Stimulated activated naive B cell treated with anti-CD40 and anti-IgM and Interleukin-4, amounts not matched to agents 10 μg/mL and 1 μg/mL and 100 μg/mL, for 72 hours (primary cell): ENCODE measurements at regions not wholly inside any gene's neighbourhood (a gene's known extent, or its start where the extent isn't known, plus 50 kb on each side); places are given as distances from the start of the nearest gene placed in this dataset.

Experiments
- ATAC-seq, 2 donors: fragments of 150-1000 bp; cut with Tn5 transposase; replicated peaks; 2 replicates each; pipeline ENCODE4 v1.10.0; 2021; ENCODE audit warnings: moderate library complexity in 1 of 2
- DNase-seq: peaks from one replicate; pipeline ENCODE4 v3.0.0; 2021
- H3K27ac Mint-ChIP-seq: one replicate; pipeline ENCODE4 v1.8.0; 2022; ENCODE audit warnings: mild to moderate bottlenecking, mixed read lengths
- H3K27me3 Mint-ChIP-seq, 2 donors: one replicate each; pipeline ENCODE4 v1.8.0; 2022; ENCODE audit warnings: mixed read lengths in 2 of 2
- H3K36me3 Mint-ChIP-seq, 2 donors: one replicate each; pipeline ENCODE4 v1.8.0; 2022; ENCODE audit warnings: mixed read lengths in 2 of 2, mild to moderate bottlenecking in 1 of 2
- H3K4me1 Mint-ChIP-seq, 2 donors: one replicate each; pipeline ENCODE4 v1.8.0; 2022; ENCODE audit warnings: mixed read lengths in 2 of 2, mild to moderate bottlenecking in 1 of 2
- H3K4me3 Mint-ChIP-seq, 2 donors: one replicate each; pipeline ENCODE4 v1.8.0; 2022; ENCODE audit warnings: mild to moderate bottlenecking in 2 of 2, mixed read lengths in 2 of 2, moderate library complexity in 1 of 2
- H3K9me3 Mint-ChIP-seq, 2 donors: one replicate each; pipeline ENCODE4 v1.8.0; 2022; ENCODE audit warnings: mixed read lengths in 2 of 2, mild to moderate bottlenecking in 1 of 2

GRCh38 chr6:169020821-169021220 lies 232.8 kb downstream of the THBS2 start:
- Mint-ChIP-seq H3K27ac (no peak overlapping the region), H3K4me1 (no peaks in the 10 kb centered on the region), H3K27me3 (peaks cover 0 to 5% of the 10 kb centered on the region in 2 donors), H3K9me3 (peaks cover 16 to 18% of the 10 kb centered on the region in 2 donors), H3K4me3 (no peak overlapping the region), H3K36me3 (peaks cover 2 to 6% of the 10 kb centered on the region in 2 donors)
- DNase-seq, result no peak
- no peak for ATAC-seq

DNA sequence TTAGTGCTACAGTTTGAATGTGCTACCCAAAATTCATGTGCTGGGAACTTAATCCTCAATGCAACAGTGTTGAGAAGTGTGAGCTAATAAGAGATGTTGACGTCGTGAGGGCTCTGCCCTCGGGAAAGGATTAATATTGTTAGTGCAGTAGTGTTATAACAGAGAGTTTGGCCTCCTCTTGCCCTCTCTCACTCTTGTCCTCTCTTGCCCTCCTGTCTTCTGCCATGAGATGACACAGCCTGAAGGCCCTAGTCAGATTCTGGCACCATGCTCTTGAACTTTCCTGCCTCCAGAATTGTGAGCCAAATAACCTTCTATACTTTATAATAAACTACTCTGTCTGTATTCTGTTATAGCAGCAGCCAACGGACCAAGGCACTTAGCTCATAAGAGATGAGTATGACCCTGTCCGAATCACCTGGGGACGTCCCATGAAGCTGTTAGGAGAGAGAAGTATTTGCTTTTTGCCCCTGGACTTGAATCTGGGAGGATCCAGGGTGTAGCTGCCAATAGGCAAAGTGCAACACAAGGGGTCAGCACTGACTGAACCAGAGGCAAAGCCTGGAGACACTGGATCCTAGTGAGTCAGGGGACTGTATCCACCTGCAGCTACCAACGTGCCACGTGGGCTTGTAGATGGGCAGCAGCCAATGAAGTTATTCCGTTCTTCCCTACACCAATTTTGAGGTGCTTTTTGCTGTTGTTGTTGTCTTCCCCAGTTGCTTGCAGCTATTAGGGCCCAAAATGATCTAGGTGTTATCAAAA lies 233.7 kb downstream of the THBS2 start:
- H3K27me3 Mint-ChIP-seq, result peaks cover 0 to 12% of the 10 kb centered on the region in 2 donors
- H3K4me1 Mint-ChIP-seq, result no peaks in the 10 kb centered on the region
- peaks cover 2 to 6% of the 10 kb centered on the region in 2 donors for H3K36me3 Mint-ChIP-seq
- DNase-seq (no peak), ATAC-seq (no peak)
- H3K4me3 Mint-ChIP-seq, result no peak overlapping the region
- H3K9me3 Mint-ChIP-seq, result peaks cover 21 to 24% of the 10 kb centered on the region in 2 donors
- H3K27ac Mint-ChIP-seq, result no peak overlapping the region

GRCh38 chr6:169019111-169019510 lies 234.5 kb downstream of the THBS2 start:
- ATAC-seq (no peak), DNase-seq (no peak)
- Mint-ChIP-seq H3K36me3 (peaks cover 2 to 6% of the 10 kb centered on the region in 2 donors), H3K4me3 (no peak overlapping the region), H3K27ac (no peak overlapping the region), H3K27me3 (peaks cover 0 to 16% of the 10 kb centered on the region in 2 donors), H3K9me3 (peaks cover 24 to 26% of the 10 kb centered on the region in 2 donors), H3K4me1 (no peaks in the 10 kb centered on the region)

- H3K27me3 Mint-ChIP-seq, result peaks cover 0 to 20% of the 10 kb centered on the region in 2 donors
- ATAC-seq (no peak), DNase-seq (no peak)
- H3K27ac Mint-ChIP-seq, result no peak overlapping the region
- no peaks in the 10 kb centered on the region for H3K4me1 Mint-ChIP-seq
- peaks cover 2 to 6% of the 10 kb centered on the region in 2 donors for H3K36me3 Mint-ChIP-seq
- H3K9me3 Mint-ChIP-seq, result peaks cover 22 to 27% of the 10 kb centered on the region in 2 donors
- H3K4me3 Mint-ChIP-seq, result no peak overlapping the region
Observed at GRCh38 chr6:169016758-169017157, 236.9 kb downstream of the THBS2 start.

DNA sequence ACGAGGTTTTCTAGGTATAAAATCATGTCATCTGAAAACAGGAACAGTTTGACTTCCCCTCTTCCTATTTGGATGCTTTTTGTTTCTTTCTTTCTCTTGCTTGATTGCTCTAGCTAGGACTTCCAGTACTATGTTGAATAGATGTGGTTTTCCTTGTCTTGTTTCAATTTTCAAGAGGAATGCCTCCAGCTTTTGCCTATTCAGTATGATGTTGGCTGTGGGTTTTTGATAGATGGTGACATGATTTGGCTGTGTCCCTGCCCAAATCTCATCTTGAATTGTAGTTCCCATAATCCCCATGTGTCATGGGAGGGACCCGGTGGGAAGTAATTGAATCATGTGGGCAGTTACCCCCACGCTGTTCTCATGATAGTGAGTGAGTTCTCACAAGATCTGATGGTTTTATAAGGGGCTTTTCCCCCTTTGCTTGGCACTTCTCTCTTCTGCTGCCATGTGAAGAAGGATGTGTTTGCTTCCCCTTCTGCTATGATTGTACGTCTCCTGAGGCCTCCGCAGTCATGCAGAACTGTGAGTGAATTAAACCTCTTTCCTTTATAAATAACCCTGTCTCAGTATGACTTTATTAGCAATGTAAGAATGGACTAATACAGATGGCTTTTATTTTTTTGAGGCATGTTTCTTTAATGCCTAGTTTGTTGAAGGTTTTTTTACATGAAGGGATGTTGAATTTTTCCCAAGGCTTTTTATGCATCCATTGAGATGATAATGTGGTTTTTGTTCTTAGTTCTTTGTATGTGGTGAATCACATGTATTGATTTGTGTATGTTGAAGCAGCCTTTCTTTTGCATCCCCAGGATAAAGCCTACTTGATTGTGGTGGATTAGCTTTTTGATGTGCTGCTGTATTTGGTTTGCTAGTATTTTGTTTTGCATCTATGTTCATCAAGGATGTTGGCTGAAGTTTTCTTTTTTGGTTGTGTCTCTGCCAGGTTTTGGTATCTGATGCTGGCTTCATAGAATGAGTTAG lies 239.1 kb downstream of the THBS2 start:
- peaks cover 0 to 20% of the 10 kb centered on the region in 2 donors for H3K27me3 Mint-ChIP-seq
- peaks cover 2 to 6% of the 10 kb centered on the region in 2 donors for H3K36me3 Mint-ChIP-seq

GRCh38 chr6:169009628-169010027 lies 244.0 kb downstream of the THBS2 start:
- no peak overlapping the region for H3K4me3 Mint-ChIP-seq
- H3K4me1 Mint-ChIP-seq, result no peaks in the 10 kb centered on the region
- peaks cover 0 to 5% of the 10 kb centered on the region in 2 donors for H3K27me3 Mint-ChIP-seq
- no peaks in the 10 kb centered on the region for H3K36me3 Mint-ChIP-seq
- no peak for DNase-seq
- no peak overlapping the region for H3K27ac Mint-ChIP-seq
- no peak for ATAC-seq
- H3K9me3 Mint-ChIP-seq, result peaks cover 0 to 5% of the 10 kb centered on the region in 2 donors

More for the DNA sequence above, 239.1 kb downstream of the THBS2 start:
- H3K4me1 Mint-ChIP-seq, result no peaks in the 10 kb centered on the region
- ATAC-seq (no peak), DNase-seq (no peak)
- no peak overlapping the region for H3K4me3 Mint-ChIP-seq
- no peak overlapping the region for H3K27ac Mint-ChIP-seq
- H3K9me3 Mint-ChIP-seq, result peaks cover 22 to 27% of the 10 kb centered on the region in 2 donors

DNA sequence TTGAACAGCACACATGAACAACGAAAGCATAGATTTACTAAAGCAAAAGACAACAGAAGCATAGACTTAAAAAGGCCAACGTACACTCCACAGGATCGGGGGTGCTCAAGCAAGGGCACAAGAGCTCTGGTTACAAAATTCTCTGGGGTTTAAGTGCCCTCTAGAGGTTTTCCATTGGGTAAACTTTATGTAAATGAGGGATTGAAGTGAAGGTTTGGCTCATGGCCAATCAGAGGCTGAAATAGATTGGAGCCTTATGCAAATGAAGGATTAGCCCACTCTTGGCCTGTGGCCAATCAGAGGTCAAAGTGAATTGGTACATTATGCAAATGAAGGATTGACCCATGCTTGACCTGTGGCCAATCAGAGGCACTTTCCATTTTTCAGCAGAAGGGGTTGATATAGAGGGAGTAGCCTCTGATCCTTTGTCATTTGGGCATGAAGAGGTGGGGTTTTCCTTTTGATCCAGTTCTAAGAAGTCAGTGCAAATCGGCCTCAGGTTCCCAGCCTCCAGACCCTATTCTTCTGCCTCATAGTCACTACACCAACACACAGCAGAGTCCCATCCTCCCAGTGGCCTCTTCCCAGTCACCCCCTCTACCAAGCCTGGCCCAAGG lies 244.9 kb downstream of the THBS2 start:
- H3K9me3 Mint-ChIP-seq, result peaks cover 0 to 4% of the 10 kb centered on the region in 2 donors
- H3K27me3 Mint-ChIP-seq, result peaks cover 0 to 4% of the 10 kb centered on the region in 2 donors
- DNase-seq (no peak), ATAC-seq (no peak)
- no peaks in the 10 kb centered on the region for H3K4me1 Mint-ChIP-seq
- H3K36me3 Mint-ChIP-seq, result no peaks in the 10 kb centered on the region
- H3K4me3 Mint-ChIP-seq, result no peak overlapping the region
- H3K27ac Mint-ChIP-seq, result no peak overlapping the region

- ATAC-seq (no peak), DNase-seq (no peak)
- H3K27me3 Mint-ChIP-seq, result no peaks in the 10 kb centered on the region
- H3K4me1 Mint-ChIP-seq, result no peaks in the 10 kb centered on the region
- H3K4me3 Mint-ChIP-seq, result no peak overlapping the region
- H3K9me3 Mint-ChIP-seq, result no peaks in the 10 kb centered on the region
- no peak overlapping the region for H3K27ac Mint-ChIP-seq
- H3K36me3 Mint-ChIP-seq, result no peaks in the 10 kb centered on the region
Observed at GRCh38 chr6:169005166-169005565, 248.5 kb downstream of the THBS2 start.

- Mint-ChIP-seq H3K27me3 (peaks cover 0 to 4% of the 10 kb centered on the region in 2 donors), H3K9me3 (no peaks in the 10 kb centered on the region), H3K4me1 (no peaks in the 10 kb centered on the region), H3K27ac (no peak overlapping the region), H3K4me3 (no peak overlapping the region), H3K36me3 (no peaks in the 10 kb centered on the region)
- ATAC-seq (no peak), DNase-seq (no peak)
Observed at GRCh38 chr6:169000022-169000421, 253.6 kb downstream of the THBS2 start.

DNA sequence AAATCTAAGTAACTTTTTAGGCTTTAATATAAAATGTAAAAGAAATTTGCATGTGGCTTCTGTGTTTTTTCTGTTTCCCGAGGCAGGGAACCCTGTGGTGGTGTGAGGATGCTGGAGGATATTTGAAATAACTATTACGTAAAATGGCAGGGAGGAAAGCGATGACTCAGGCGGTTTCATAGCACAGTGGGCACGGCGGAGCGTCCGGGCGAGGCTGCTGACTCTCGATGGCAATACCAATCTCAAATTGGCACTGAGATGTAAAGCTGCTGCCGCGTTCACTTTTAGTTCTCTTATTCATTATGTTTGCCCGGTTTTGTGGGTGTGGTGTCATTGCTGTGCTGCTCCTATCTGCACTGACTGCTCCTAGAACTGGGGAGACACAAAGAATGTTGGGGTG lies 254.3 kb downstream of the THBS2 start:
- no peak overlapping the region for H3K27ac Mint-ChIP-seq
- no peaks in the 10 kb centered on the region for H3K4me1 Mint-ChIP-seq
- H3K27me3 Mint-ChIP-seq, result peaks cover 0 to 4% of the 10 kb centered on the region in 2 donors
- H3K9me3 Mint-ChIP-seq, result no peaks in the 10 kb centered on the region
- DNase-seq (no peak), ATAC-seq (no peak)
- no peaks in the 10 kb centered on the region for H3K36me3 Mint-ChIP-seq
- no peak overlapping the region for H3K4me3 Mint-ChIP-seq

- Mint-ChIP-seq H3K9me3 (peaks cover 0 to 2% of the 10 kb centered on the region in 2 donors), H3K27me3 (peaks cover 0 to 4% of the 10 kb centered on the region in 2 donors), H3K36me3 (no peaks in the 10 kb centered on the region), H3K4me3 (no peak overlapping the region), H3K27ac (no peak overlapping the region), H3K4me1 (no peaks in the 10 kb centered on the region)
- ATAC-seq, result no peak
- DNase-seq, result no peak
Observed at GRCh38 chr6:168996356-168996625, 257.4 kb downstream of the THBS2 start.

GRCh38 chr6:168995526-168996355 lies 257.9 kb downstream of the THBS2 start:
- Mint-ChIP-seq H3K4me1 (no peaks in the 10 kb centered on the region), H3K4me3 (no peak overlapping the region), H3K9me3 (peaks cover 0 to 2% of the 10 kb centered on the region in 2 donors), H3K36me3 (no peaks in the 10 kb centered on the region), H3K27ac (no peak overlapping the region), H3K27me3 (peaks cover 0 to 4% of the 10 kb centered on the region in 2 donors)
- DNase-seq (no peak), ATAC-seq (no peak)

GRCh38 chr6:168994956-168995355 lies 258.7 kb downstream of the THBS2 start:
- Mint-ChIP-seq H3K27me3 (peaks cover 0 to 4% of the 10 kb centered on the region in 2 donors), H3K9me3 (peaks cover 0 to 2% of the 10 kb centered on the region in 2 donors), H3K36me3 (no peaks in the 10 kb centered on the region), H3K4me1 (no peaks in the 10 kb centered on the region), H3K4me3 (no peak overlapping the region), H3K27ac (no peak overlapping the region)
- no peak for ATAC-seq
- no peak for DNase-seq
